ENCODE measurements at regions not wholly inside any gene's neighbourhood (a gene's known extent, or its start where the extent isn't known, plus 50 kb on each side); places are given as distances from the start of the nearest gene placed in this dataset.

GRCh38 chr20:19897891-19898290, 119.3 kb upstream of the NAA20 start:
- no peak for TF ChIP-seq EZH2 (IDR thresholded peaks at IDR 0.05; ENCODE audit: low read depth)
- TF ChIP-seq CTCF (conservative IDR thresholded peaks at IDR 0.05), result no peak
- H3K4me3 ChIP-seq, result no peak overlapping the region
- H4K20me1 ChIP-seq (ENCODE audit: insufficient read depth), result no peaks in the 10 kb centered on the region
- no peak for DNase-seq
- CTCF ChIA-PET, result no interaction called here
- H3K9me3 ChIP-seq (ENCODE audit: insufficient read depth, low read depth), result peaks cover 7% of the 10 kb centered on the region
- H3K4me1 ChIP-seq (replicated peaks; ENCODE audit: insufficient read depth), result no peaks in the 10 kb centered on the region
- H3K4me2 ChIP-seq, result no peak overlapping the region
- no peaks in the 10 kb centered on the region for H3F3A ChIP-seq (ENCODE audit: insufficient read depth, low read depth)
- no peak overlapping the region for H2AFZ ChIP-seq
- no peak overlapping the region for H3K27ac ChIP-seq
- POLR2A ChIA-PET (ENCODE audit: unreplicated experiment), result no interaction called here
- H3K79me2 ChIP-seq (ENCODE audit: low read depth), result no peaks in the 10 kb centered on the region
- H3K9me2 ChIP-seq (ENCODE audit: insufficient read depth), result no peaks in the 10 kb centered on the region
- no peaks in the 10 kb centered on the region for H3K36me3 ChIP-seq (ENCODE audit: low read depth)
- BruUV-seq (replicated peaks), result no TSS peak
- intact Hi-C loops (cut with micrococcal nuclease; ENCODE audit: unreplicated experiment), result no loop called here
- H3K27me3 ChIP-seq (ENCODE audit: insufficient read depth, low read depth), result no peaks in the 10 kb centered on the region

DNA sequence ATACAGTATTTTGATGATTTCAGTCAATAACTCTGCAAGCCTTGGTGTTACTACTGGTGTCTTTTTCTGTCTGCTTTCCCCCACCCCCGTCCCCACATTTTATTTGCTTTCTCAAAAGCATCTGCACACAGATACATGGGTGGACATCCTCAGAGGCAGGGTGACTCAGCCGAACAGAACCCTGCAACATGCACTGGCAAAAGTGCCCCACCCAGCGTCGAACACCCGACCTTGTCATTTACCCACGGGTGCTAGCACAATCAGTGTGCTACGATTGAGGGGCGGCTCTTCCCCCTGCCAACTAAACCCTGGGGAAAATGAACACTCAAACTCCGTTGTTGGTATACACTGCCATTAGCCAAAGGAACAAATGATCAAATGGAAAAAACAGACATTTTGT, 115.9 kb upstream of the NAA20 start:
- no peaks in the 10 kb centered on the region for H3K27me3 ChIP-seq (ENCODE audit: insufficient read depth, low read depth)
- ChIA-PET POLR2A (ENCODE audit: unreplicated experiment) (no interaction called here), CTCF (interaction anchor here (0.6 kb wide), 1 partner anchor 1604 kb away, joined by 3 read pairs; no protein-coding TSS in a partner anchor)
- H3K79me2 ChIP-seq (ENCODE audit: low read depth), result no peaks in the 10 kb centered on the region
- H3K9me3 ChIP-seq (ENCODE audit: insufficient read depth, low read depth), result peaks cover 7% of the 10 kb centered on the region
- no peak overlapping the region for H3K4me2 ChIP-seq
- no peaks in the 10 kb centered on the region for H3K4me1 ChIP-seq (replicated peaks; ENCODE audit: insufficient read depth)
- BruUV-seq (replicated peaks), result no TSS peak
- no peak for DNase-seq
- H3K4me3 ChIP-seq, result no peak overlapping the region
- TF ChIP-seq EZH2 (IDR thresholded peaks at IDR 0.05; ENCODE audit: low read depth), result no peak
- no peak for TF ChIP-seq CTCF (conservative IDR thresholded peaks at IDR 0.05)
- H3K36me3 ChIP-seq (ENCODE audit: low read depth), result no peaks in the 10 kb centered on the region
- intact Hi-C loops (cut with micrococcal nuclease; ENCODE audit: unreplicated experiment), result no loop called here
- no peak overlapping the region for H2AFZ ChIP-seq
- H3K9me2 ChIP-seq (ENCODE audit: insufficient read depth), result no peaks in the 10 kb centered on the region
- H4K20me1 ChIP-seq (ENCODE audit: insufficient read depth), result no peaks in the 10 kb centered on the region
- no peak overlapping the region for H3K27ac ChIP-seq
- no peaks in the 10 kb centered on the region for H3F3A ChIP-seq (ENCODE audit: insufficient read depth, low read depth)

- no peaks in the 10 kb centered on the region for H3K9me2 ChIP-seq (ENCODE audit: insufficient read depth)
- no peak overlapping the region for H2AFZ ChIP-seq
- H3K4me1 ChIP-seq (replicated peaks; ENCODE audit: insufficient read depth), result no peaks in the 10 kb centered on the region
- no peak overlapping the region for H3K27ac ChIP-seq
- peak in 1 of 2 experiments; percentile 56 for DNase-seq
- H3K27me3 ChIP-seq (ENCODE audit: insufficient read depth, low read depth), result no peaks in the 10 kb centered on the region
- no peaks in the 10 kb centered on the region for H3K36me3 ChIP-seq (ENCODE audit: low read depth)
- H4K20me1 ChIP-seq (ENCODE audit: insufficient read depth), result no peaks in the 10 kb centered on the region
- no peak overlapping the region for H3K4me2 ChIP-seq
- H3K9me3 ChIP-seq (ENCODE audit: insufficient read depth, low read depth), result peaks cover 7% of the 10 kb centered on the region
- no peaks in the 10 kb centered on the region for H3F3A ChIP-seq (ENCODE audit: insufficient read depth, low read depth)
- no peak for TF ChIP-seq EZH2 (IDR thresholded peaks at IDR 0.05; ENCODE audit: low read depth)
- TF ChIP-seq CTCF (conservative IDR thresholded peaks at IDR 0.05), result no peak
- no TSS peak for BruUV-seq (replicated peaks)
- no peaks in the 10 kb centered on the region for H3K79me2 ChIP-seq (ENCODE audit: low read depth)
- ChIA-PET CTCF (interaction anchor here (1.1 kb wide), 1 partner anchor 110 kb away, joined by 4 read pairs; no protein-coding TSS in a partner anchor), POLR2A (ENCODE audit: unreplicated experiment) (no interaction called here)
- intact Hi-C loops (cut with micrococcal nuclease; ENCODE audit: unreplicated experiment), result no loop called here
- no peak overlapping the region for H3K4me3 ChIP-seq
Measured at GRCh38 chr20:19903168-19903811, 113.9 kb upstream of the NAA20 start.
